Neural progenitor cell (in vitro differentiated cells): ENCODE measurements at regions not wholly inside any gene's neighbourhood (a gene's known extent, or its start where the extent isn't known, plus 50 kb on each side); places are given as distances from the start of the nearest gene placed in this dataset.

Experiments
- DNase-seq: peaks from one replicate; pipeline ENCODE4 v3.0.0-alpha.2; 2016; ENCODE audit warnings: low spot score
- H2AFZ ChIP-seq: fragments of 200-600 bp; sonication (generic); replicated peaks from 2 replicates; pipeline ENCODE4 v1.6.1; 2016; ENCODE audit warnings: antibody characterized with exemption
- H3F3A ChIP-seq: fragments of 200-600 bp; sonication (generic); 2 replicates; pipeline ENCODE4 v1.6.1; 2016; ENCODE audit warnings: antibody characterized with exemption, low read depth
- H3K27ac ChIP-seq: fragments of 200-600 bp; sonication (generic); 2 replicates; pipeline ENCODE4 v1.5.1; 2016; ENCODE audit warnings: mild to moderate bottlenecking
- H3K27me3 ChIP-seq: fragments of 200-600 bp; sonication (generic); 2 replicates; pipeline ENCODE4 v1.6.1; 2016; ENCODE audit warnings: mild to moderate bottlenecking, moderate library complexity
- H3K36me3 ChIP-seq: fragments of 200-600 bp; sonication (generic); 2 replicates; pipeline ENCODE4 v1.5.1; 2016
- H3K4me1 ChIP-seq: fragments of 200-600 bp; sonication (generic); 2 replicates; pipeline ENCODE4 v1.6.1; 2016; ENCODE audit warnings: mixed run types
- H3K4me2 ChIP-seq: fragments of 200-600 bp; sonication (generic); 2 replicates; pipeline ENCODE4 v1.6.1; 2016
- H3K4me3 ChIP-seq: fragments of 200-600 bp; sonication (generic); 2 replicates; pipeline ENCODE4 v1.5.1; 2016
- H3K79me2 ChIP-seq: fragments of 200-600 bp; sonication (generic); 2 replicates; pipeline ENCODE4 v1.6.1; 2016; ENCODE audit warnings: low read depth
- H3K9ac ChIP-seq: fragments of 200-600 bp; sonication (generic); 2 replicates; pipeline ENCODE4 v1.6.1; 2016
- H3K9me3 ChIP-seq: fragments of 200-600 bp; sonication (generic); 2 replicates; pipeline ENCODE4 v1.5.1; 2016; ENCODE audit warnings: low read depth
- H4K20me1 ChIP-seq: fragments of 200-600 bp; sonication (generic); 2 replicates; pipeline ENCODE4 v1.6.1; 2016; ENCODE audit warnings: low read depth
- H3K27ac Mint-ChIP-seq: 3 replicates; pipeline ENCODE4 v1.8.0; 2021; ENCODE audit warnings: mixed read lengths
- H3K27me3 Mint-ChIP-seq: 2 replicates; pipeline ENCODE4 v1.8.0; 2022; ENCODE audit warnings: low read depth, mild to moderate bottlenecking, inconsistent platforms, moderate library complexity, mixed read lengths; ENCODE audit not compliant: insufficient read depth
- H3K36me3 Mint-ChIP-seq: 3 replicates; pipeline ENCODE4 v1.8.0; 2021; ENCODE audit warnings: mixed read lengths
- H3K4me1 Mint-ChIP-seq: 3 replicates; pipeline ENCODE4 v1.8.0; 2021; ENCODE audit warnings: mixed read lengths
- H3K4me3 Mint-ChIP-seq: 3 replicates; pipeline ENCODE4 v1.8.0; 2021; ENCODE audit warnings: mild to moderate bottlenecking, moderate library complexity, mixed read lengths
- H3K9me3 Mint-ChIP-seq: 3 replicates; pipeline ENCODE4 v1.8.0; 2020; ENCODE audit warnings: mixed read lengths
- EZH2 ChIP-seq: fragments of 200-600 bp; sonication (generic); IDR thresholded peaks from 2 replicates; pipeline ENCODE4 v1.6.1; 2017; ENCODE audit warnings: antibody characterized with exemption, mild to moderate bottlenecking, moderate library complexity
- EZH2phosphoT487 ChIP-seq: fragments of 200-600 bp; sonication (generic); IDR thresholded peaks from 2 replicates; pipeline ENCODE4 v1.6.1; 2017; ENCODE audit warnings: antibody characterized with exemption
- TF ChIP-seq, protein P1 (sequence below): fragments of 200-600 bp; sonication (generic); IDR thresholded peaks from 2 replicates; pipeline ENCODE4 v1.5.1; 2017; ENCODE audit warnings: antibody characterized with exemption, mild to moderate bottlenecking

DNA sequence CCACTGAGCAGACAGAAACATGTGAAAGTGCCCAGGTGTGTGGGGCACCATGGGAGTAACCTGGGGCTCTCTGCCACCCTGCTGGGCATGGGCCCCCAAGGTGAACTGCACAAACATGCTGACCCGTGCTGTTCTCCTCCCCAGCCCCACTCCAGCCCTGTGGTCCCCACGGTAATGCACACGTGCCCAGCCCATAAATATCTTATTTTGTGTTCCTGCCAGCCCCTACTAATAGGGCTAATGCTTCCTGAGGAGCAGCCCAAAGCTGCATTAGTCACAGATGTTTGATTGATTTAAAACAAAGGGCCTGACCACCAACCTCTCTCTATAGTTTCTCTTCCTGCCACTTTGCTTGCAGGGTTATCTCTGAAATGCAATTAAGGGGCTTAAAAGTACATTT lies 95.4 kb downstream of the ABHD5 start:
- H3K36me3 Mint-ChIP-seq, result no peaks in the 10 kb centered on the region

DNA sequence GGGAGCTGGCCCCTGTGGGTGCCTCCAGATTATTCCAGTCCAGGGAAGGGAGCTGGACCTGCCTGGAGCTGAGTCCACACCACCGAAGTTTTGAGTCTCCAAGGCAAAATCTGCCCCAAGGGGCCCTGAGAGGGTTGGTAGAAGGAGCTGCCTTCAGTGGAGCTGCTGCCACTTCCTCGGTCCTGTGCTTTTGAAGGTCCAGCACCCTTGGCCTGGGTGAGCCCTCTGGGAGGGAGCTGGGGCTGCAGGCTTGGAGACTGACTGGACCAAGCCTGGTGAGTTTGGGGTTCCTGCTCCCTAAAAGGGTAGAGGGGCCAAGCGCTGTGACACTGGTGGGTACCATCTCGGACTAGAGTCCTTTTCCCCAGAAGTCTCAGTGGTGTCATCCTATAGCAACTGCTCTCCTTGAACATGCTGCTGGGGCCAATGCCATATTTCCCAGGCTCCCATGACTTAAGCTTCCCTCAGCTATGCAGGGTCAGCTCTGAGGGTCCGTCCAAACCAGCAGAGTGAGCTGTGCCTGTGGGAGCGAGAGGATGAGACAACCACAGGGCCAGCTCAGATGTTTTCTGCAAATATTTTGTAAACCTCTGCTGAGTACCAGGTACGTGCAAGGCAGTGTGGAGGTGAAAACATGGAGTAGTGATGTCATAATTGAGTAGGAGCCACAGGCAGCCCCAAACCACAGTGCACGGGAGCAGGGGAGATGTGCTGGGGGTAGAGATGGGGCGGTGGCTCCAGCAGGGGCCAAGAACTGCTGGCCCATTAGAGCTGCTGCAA lies 96.0 kb downstream of the ABHD5 start:
- Histone ChIP-seq H3K27ac (no peak overlapping the region), H3K79me2 (no peaks in the 10 kb centered on the region), H3K4me2 (no peak overlapping the region), H2AFZ (no peak overlapping the region), H3K36me3 (no peaks in the 10 kb centered on the region), H3K4me1 (peaks cover 11% of the 10 kb centered on the region), H3K9ac (no peak overlapping the region), H3F3A (no peaks in the 10 kb centered on the region), H3K9me3 (no peaks in the 10 kb centered on the region), H4K20me1 (no peaks in the 10 kb centered on the region), H3K27me3 (no peaks in the 10 kb centered on the region), H3K4me3 (no peak overlapping the region)
- TF ChIP-seq, protein P1, sequence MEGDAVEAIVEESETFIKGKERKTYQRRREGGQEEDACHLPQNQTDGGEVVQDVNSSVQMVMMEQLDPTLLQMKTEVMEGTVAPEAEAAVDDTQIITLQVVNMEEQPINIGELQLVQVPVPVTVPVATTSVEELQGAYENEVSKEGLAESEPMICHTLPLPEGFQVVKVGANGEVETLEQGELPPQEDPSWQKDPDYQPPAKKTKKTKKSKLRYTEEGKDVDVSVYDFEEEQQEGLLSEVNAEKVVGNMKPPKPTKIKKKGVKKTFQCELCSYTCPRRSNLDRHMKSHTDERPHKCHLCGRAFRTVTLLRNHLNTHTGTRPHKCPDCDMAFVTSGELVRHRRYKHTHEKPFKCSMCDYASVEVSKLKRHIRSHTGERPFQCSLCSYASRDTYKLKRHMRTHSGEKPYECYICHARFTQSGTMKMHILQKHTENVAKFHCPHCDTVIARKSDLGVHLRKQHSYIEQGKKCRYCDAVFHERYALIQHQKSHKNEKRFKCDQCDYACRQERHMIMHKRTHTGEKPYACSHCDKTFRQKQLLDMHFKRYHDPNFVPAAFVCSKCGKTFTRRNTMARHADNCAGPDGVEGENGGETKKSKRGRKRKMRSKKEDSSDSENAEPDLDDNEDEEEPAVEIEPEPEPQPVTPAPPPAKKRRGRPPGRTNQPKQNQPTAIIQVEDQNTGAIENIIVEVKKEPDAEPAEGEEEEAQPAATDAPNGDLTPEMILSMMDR, result no peak
- TF ChIP-seq EZH2, result no peak
- no peak for TF ChIP-seq EZH2phosphoT487
- Mint-ChIP-seq H3K27ac (no peak overlapping the region), H3K4me3 (no peak overlapping the region), H3K4me1 (peaks cover 5% of the 10 kb centered on the region), H3K36me3 (no peaks in the 10 kb centered on the region), H3K27me3 (peaks cover 5% of the 10 kb centered on the region), H3K9me3 (no peaks in the 10 kb centered on the region)
- no peak for DNase-seq

More for the DNA sequence above, 95.4 kb downstream of the ABHD5 start:
- H3K27ac Mint-ChIP-seq, result no peak overlapping the region
- Histone ChIP-seq H3K4me2 (peak overlapping the region; percentile 27), H3K27ac (no peak overlapping the region), H3K27me3 (no peaks in the 10 kb centered on the region), H3F3A (no peaks in the 10 kb centered on the region), H3K36me3 (no peaks in the 10 kb centered on the region), H3K9me3 (no peaks in the 10 kb centered on the region), H3K4me1 (peaks cover 11% of the 10 kb centered on the region), H2AFZ (no peak overlapping the region), H3K9ac (no peak overlapping the region), H3K79me2 (no peaks in the 10 kb centered on the region), H3K4me3 (no peak overlapping the region), H4K20me1 (no peaks in the 10 kb centered on the region)
- H3K27me3 Mint-ChIP-seq, result peaks cover 5% of the 10 kb centered on the region
- no peaks in the 10 kb centered on the region for H3K9me3 Mint-ChIP-seq
- H3K4me3 Mint-ChIP-seq, result no peak overlapping the region
- H3K4me1 Mint-ChIP-seq, result peaks cover 5% of the 10 kb centered on the region
- DNase-seq, result no peak
- TF ChIP-seq EZH2phosphoT487 (no peak), EZH2 (no peak)
- TF ChIP-seq, protein P1, result no peak

DNA sequence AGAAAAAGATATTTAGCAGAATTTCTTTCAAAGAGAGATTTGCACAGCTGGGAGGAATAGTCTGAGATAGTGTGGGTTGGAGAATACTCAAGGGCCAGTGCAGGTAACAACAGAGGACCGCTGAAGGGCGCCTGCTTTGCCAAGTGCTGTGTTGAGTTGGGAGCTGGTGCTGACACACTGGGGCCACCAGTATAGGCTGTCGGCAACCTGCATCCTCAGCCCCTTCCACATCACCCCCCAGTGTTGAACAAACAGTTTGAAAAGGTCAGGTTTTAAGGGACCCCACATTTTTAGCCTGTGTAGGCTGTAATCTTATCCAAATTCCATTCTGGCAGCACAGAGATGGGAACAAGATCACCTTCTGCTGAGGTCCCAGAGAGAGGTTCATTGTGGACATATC lies 96.6 kb downstream of the ABHD5 start:
- H3K4me3 ChIP-seq, result no peak overlapping the region
- no peak overlapping the region for H3K4me2 ChIP-seq
- no peaks in the 10 kb centered on the region for H3F3A ChIP-seq
- no peaks in the 10 kb centered on the region for H3K79me2 ChIP-seq
- Mint-ChIP-seq H3K9me3 (no peaks in the 10 kb centered on the region), H3K4me3 (no peak overlapping the region), H3K36me3 (no peaks in the 10 kb centered on the region), H3K27me3 (peaks cover 2% of the 10 kb centered on the region), H3K27ac (no peak overlapping the region), H3K4me1 (peaks cover 5% of the 10 kb centered on the region)
- peaks cover 11% of the 10 kb centered on the region for H3K4me1 ChIP-seq
- H3K9ac ChIP-seq, result no peak overlapping the region
- no peaks in the 10 kb centered on the region for H3K9me3 ChIP-seq
- no peaks in the 10 kb centered on the region for H3K36me3 ChIP-seq
- H3K27me3 ChIP-seq, result no peaks in the 10 kb centered on the region
- no peak overlapping the region for H2AFZ ChIP-seq
- no peaks in the 10 kb centered on the region for H4K20me1 ChIP-seq
- TF ChIP-seq, protein P1, result no peak
- TF ChIP-seq EZH2, result no peak
- no peak for DNase-seq
- no peak overlapping the region for H3K27ac ChIP-seq
